Ishikawa (cell line): ENCODE measurements at regions not wholly inside any gene's neighbourhood (a gene's known extent, or its start where the extent isn't known, plus 50 kb on each side); places are given as distances from the start of the nearest gene placed in this dataset.

Experiments used
- CREB1 ChIP-seq: IDR thresholded peaks from 2 replicates; pipeline ENCODE4 v1.6.1; 2012; ENCODE audit warnings: low read depth
- RAD21 ChIP-seq: IDR thresholded peaks from 2 replicates; pipeline ENCODE4 v1.6.1; 2012; ENCODE audit warnings: low read depth
- TAF1 ChIP-seq: IDR thresholded peaks from 2 replicates; pipeline ENCODE4 v1.6.1; 2012; ENCODE audit warnings: low read depth, mild to moderate bottlenecking
- ZBTB7A ChIP-seq: IDR thresholded peaks from 2 replicates; pipeline ENCODE4 v1.6.1; 2012; ENCODE audit warnings: low read depth
- TF ChIP-seq, protein P1 (sequence below): IDR thresholded peaks from 2 replicates; pipeline ENCODE4 v1.6.1; 2012; ENCODE audit warnings: low read depth, mild to moderate bottlenecking

- no peak for TF ChIP-seq CREB1
- TF ChIP-seq TAF1 = no peak
- TF ChIP-seq RAD21 = no peak
- TF ChIP-seq ZBTB7A = no peak
- TF ChIP-seq, protein P1, sequence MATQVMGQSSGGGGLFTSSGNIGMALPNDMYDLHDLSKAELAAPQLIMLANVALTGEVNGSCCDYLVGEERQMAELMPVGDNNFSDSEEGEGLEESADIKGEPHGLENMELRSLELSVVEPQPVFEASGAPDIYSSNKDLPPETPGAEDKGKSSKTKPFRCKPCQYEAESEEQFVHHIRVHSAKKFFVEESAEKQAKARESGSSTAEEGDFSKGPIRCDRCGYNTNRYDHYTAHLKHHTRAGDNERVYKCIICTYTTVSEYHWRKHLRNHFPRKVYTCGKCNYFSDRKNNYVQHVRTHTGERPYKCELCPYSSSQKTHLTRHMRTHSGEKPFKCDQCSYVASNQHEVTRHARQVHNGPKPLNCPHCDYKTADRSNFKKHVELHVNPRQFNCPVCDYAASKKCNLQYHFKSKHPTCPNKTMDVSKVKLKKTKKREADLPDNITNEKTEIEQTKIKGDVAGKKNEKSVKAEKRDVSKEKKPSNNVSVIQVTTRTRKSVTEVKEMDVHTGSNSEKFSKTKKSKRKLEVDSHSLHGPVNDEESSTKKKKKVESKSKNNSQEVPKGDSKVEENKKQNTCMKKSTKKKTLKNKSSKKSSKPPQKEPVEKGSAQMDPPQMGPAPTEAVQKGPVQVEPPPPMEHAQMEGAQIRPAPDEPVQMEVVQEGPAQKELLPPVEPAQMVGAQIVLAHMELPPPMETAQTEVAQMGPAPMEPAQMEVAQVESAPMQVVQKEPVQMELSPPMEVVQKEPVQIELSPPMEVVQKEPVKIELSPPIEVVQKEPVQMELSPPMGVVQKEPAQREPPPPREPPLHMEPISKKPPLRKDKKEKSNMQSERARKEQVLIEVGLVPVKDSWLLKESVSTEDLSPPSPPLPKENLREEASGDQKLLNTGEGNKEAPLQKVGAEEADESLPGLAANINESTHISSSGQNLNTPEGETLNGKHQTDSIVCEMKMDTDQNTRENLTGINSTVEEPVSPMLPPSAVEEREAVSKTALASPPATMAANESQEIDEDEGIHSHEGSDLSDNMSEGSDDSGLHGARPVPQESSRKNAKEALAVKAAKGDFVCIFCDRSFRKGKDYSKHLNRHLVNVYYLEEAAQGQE = no peak
These were observed 939.1 kb downstream of the FSCB start for GRCh38 chr14:43568022-43568421.
